Hepatocyte (in vitro differentiated cells): ENCODE measurements at regions not wholly inside any gene's neighbourhood (a gene's known extent, or its start where the extent isn't known, plus 50 kb on each side); places are given as distances from the start of the nearest gene placed in this dataset.

Experiments used
- DNase-seq: peaks from one replicate; pipeline ENCODE4 v3.0.0-alpha.2; 2016; ENCODE audit warnings: low spot score
- H2AFZ ChIP-seq: fragments of 200-600 bp; sonication (generic); 2 replicates; pipeline ENCODE4 v1.6.0; 2016; ENCODE audit warnings: antibody characterized with exemption, mild to moderate bottlenecking
- H3K27ac ChIP-seq: fragments of 200-600 bp; sonication (generic); 2 replicates; pipeline ENCODE4 v1.5.1; 2016; ENCODE audit warnings: mild to moderate bottlenecking
- H3K27me3 ChIP-seq: fragments of 200-600 bp; sonication (generic); 2 replicates; pipeline ENCODE4 v1.6.1; 2016
- H3K36me3 ChIP-seq: fragments of 200-600 bp; sonication (generic); replicated peaks from 2 replicates; pipeline ENCODE4 v1.5.1; 2016; ENCODE audit warnings: low read depth; ENCODE audit not compliant: insufficient read depth
- H3K4me1 ChIP-seq: fragments of 200-600 bp; sonication (generic); 2 replicates; pipeline ENCODE4 v1.5.1; 2016; ENCODE audit warnings: mild to moderate bottlenecking, moderate library complexity; ENCODE audit not compliant: insufficient read depth
- H3K4me2 ChIP-seq: fragments of 200-600 bp; sonication (generic); 2 replicates; pipeline ENCODE4 v1.6.0; 2016
- H3K4me3 ChIP-seq: fragments of 200-600 bp; sonication (generic); 2 replicates; pipeline ENCODE4 v1.5.1; 2016; ENCODE audit warnings: mild to moderate bottlenecking
- H3K79me2 ChIP-seq: fragments of 200-600 bp; sonication (generic); 2 replicates; pipeline ENCODE4 v1.6.0; 2017; ENCODE audit warnings: mild to moderate bottlenecking
- H3K9me2 ChIP-seq: fragments of 200-600 bp; sonication (generic); replicated peaks from 2 replicates; pipeline ENCODE4 v1.6.0; 2017; ENCODE audit warnings: mild to moderate bottlenecking; ENCODE audit not compliant: insufficient read depth
- H3K9me3 ChIP-seq: fragments of 200-600 bp; sonication (generic); 2 replicates; pipeline ENCODE4 v1.5.1; 2016; ENCODE audit warnings: low read depth, mild to moderate bottlenecking
- H4K20me1 ChIP-seq: fragments of 200-600 bp; sonication (generic); 2 replicates; pipeline ENCODE4 v1.6.0; 2016; ENCODE audit warnings: mild to moderate bottlenecking; ENCODE audit not compliant: insufficient read depth, poor library complexity, severe bottlenecking
- CTCF ChIP-seq: fragments of 200-600 bp; sonication (generic); IDR thresholded peaks from 2 replicates; pipeline ENCODE4 v1.5.1; 2016; ENCODE audit warnings: antibody characterized with exemption, mild to moderate bottlenecking; ENCODE audit not compliant: poor library complexity
- EZH2 ChIP-seq: fragments of 200-600 bp; sonication (generic); IDR thresholded peaks from 2 replicates; pipeline ENCODE4 v1.6.1; 2016; ENCODE audit warnings: antibody characterized with exemption, mild to moderate bottlenecking, borderline replicate concordance
- EZH2phosphoT487 ChIP-seq: fragments of 200-600 bp; sonication (generic); IDR thresholded peaks from one replicate; pipeline ENCODE4 v1.6.1; 2018; ENCODE audit warnings: antibody characterized with exemption, mild to moderate bottlenecking, low read depth, moderate library complexity; ENCODE audit not compliant: unreplicated experiment, severe bottlenecking
- WGBS: methylation state at CpG from one replicate; pipeline ENCODE4 v1.1.6; 2016; ENCODE audit warnings: low lambda C conversion rate; ENCODE audit errors: missing lambda C conversion rate; 5-methylcytosine and 5-hydroxymethylcytosine counted together

- TF ChIP-seq EZH2phosphoT487 (no peak), CTCF (no peak), EZH2 (no peak)
These were observed 176.9 kb downstream of the FAT3 start for GRCh38 chr11:92401520-92401919.

DNA sequence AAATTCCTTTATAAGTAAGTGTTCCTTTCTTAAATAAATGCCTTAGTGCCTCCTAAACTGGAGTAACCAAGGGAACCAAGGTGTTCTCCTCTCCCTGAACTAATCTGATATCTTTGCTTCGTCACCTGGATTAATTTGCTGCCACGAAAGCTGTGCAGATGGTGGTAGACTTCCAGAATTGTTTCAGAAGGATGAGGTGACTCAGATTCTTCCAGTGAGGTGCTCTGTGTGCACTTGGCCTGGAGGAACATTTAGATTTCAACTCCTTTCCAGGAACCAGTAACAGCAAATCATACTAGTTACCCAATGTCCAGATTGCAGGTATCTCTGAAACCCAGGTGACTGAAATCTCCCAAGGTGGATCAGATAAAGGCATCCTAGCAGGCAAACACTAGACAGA, 181.9 kb downstream of the FAT3 start:
- Histone ChIP-seq H3K27ac (no peak overlapping the region), H3K79me2 (no peaks in the 10 kb centered on the region), H3K4me3 (no peak overlapping the region), H3K9me3 (no peaks in the 10 kb centered on the region), H3K4me1 (no peaks in the 10 kb centered on the region), H3K27me3 (no peaks in the 10 kb centered on the region), H3K4me2 (no peak overlapping the region), H3K36me3 (no peaks in the 10 kb centered on the region), H2AFZ (no peak overlapping the region), H3K9me2 (no peaks in the 10 kb centered on the region), H4K20me1 (peaks cover 4% of the 10 kb centered on the region)
- TF ChIP-seq CTCF, result no peak
- no peak for TF ChIP-seq EZH2
- no peak for TF ChIP-seq EZH2phosphoT487
- DNase-seq, result no peak
- 83% methylated on average over 2 of the region's 2 CpGs for WGBS

More at GRCh38 chr11:92401520-92401919, 176.9 kb downstream of the FAT3 start:
- Histone ChIP-seq H3K9me3 (no peaks in the 10 kb centered on the region), H4K20me1 (no peaks in the 10 kb centered on the region), H3K27me3 (no peaks in the 10 kb centered on the region), H2AFZ (no peak overlapping the region), H3K36me3 (no peaks in the 10 kb centered on the region), H3K4me1 (no peaks in the 10 kb centered on the region), H3K4me3 (no peak overlapping the region), H3K9me2 (no peaks in the 10 kb centered on the region), H3K4me2 (no peak overlapping the region), H3K79me2 (no peaks in the 10 kb centered on the region), H3K27ac (no peak overlapping the region)
- DNase-seq, result no peak

- H3K79me2 ChIP-seq, result no peaks in the 10 kb centered on the region
- H3K27me3 ChIP-seq, result no peaks in the 10 kb centered on the region
- H4K20me1 ChIP-seq, result peaks cover 4% of the 10 kb centered on the region
- no peaks in the 10 kb centered on the region for H3K4me1 ChIP-seq
- H3K36me3 ChIP-seq, result no peaks in the 10 kb centered on the region
- 54% methylated on average over 3 of the region's 3 CpGs for WGBS
- no peak overlapping the region for H3K4me2 ChIP-seq
- H3K27ac ChIP-seq, result no peak overlapping the region
- no peak overlapping the region for H3K4me3 ChIP-seq
- H3K9me2 ChIP-seq, result no peaks in the 10 kb centered on the region
- DNase-seq, result no peak
- no peak overlapping the region for H2AFZ ChIP-seq
- TF ChIP-seq EZH2, result no peak
- no peak for TF ChIP-seq EZH2phosphoT487
- no peak for TF ChIP-seq CTCF
- no peaks in the 10 kb centered on the region for H3K9me3 ChIP-seq
These were observed 184.7 kb downstream of the FAT3 start for GRCh38 chr11:92409355-92409754.

DNA sequence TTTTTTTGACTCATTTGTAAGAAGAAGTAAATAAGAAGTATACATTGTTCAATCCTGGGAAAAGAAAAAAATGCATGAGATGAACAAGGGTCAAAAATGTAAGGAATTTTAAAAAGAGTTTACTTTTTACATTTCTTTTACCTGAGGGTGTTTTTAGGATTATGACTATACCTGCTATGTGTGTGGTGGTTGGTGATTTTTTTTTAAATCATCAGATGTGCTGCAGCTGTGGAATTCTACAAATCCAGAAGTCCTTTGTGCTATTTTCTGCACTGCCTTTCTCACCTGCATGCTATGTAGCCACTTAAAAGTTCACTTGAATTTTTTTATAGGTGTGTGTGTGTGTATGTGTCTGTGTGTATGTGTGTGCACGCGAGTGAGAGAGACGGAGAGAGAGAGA, 185.3 kb downstream of the FAT3 start:
- Histone ChIP-seq H3K36me3 (no peaks in the 10 kb centered on the region), H3K4me1 (no peaks in the 10 kb centered on the region), H3K27me3 (no peaks in the 10 kb centered on the region), H4K20me1 (peaks cover 4% of the 10 kb centered on the region), H3K4me3 (no peak overlapping the region), H2AFZ (no peak overlapping the region), H3K79me2 (no peaks in the 10 kb centered on the region), H3K27ac (no peak overlapping the region), H3K4me2 (no peak overlapping the region), H3K9me3 (no peaks in the 10 kb centered on the region), H3K9me2 (no peaks in the 10 kb centered on the region)
- WGBS, result 76% methylated on average over 3 of the region's 3 CpGs
- no peak for DNase-seq
- TF ChIP-seq EZH2 (no peak), CTCF (no peak), EZH2phosphoT487 (no peak)
